ENCODE measurements at regions not wholly inside any gene's neighbourhood (a gene's known extent, or its start where the extent isn't known, plus 50 kb on each side); places are given as distances from the start of the nearest gene placed in this dataset.

GRCh38 chr16:65909310-65910050, 457.0 kb upstream of the CDH5 start:
- TF ChIP-seq SKIL (CRISPR knock-in tag; IDR thresholded peaks at IDR 0.05; ENCODE audit: borderline replicate concordance) (no peak), GABPA (IDR thresholded peaks at IDR 0.05; ENCODE audit: low read depth, low read length) (no peak), GABPA (CRISPR knock-in tag; IDR thresholded peaks at IDR 0.05; ENCODE audit: low read depth) (no peak), PHF5A (CRISPR knock-in tag; IDR thresholded peaks at IDR 0.05; ENCODE audit: low read depth, unreplicated experiment) (no peak), CEBPG (CRISPR knock-in tag; IDR thresholded peaks at IDR 0.05) (no peak), ZBTB49 (CRISPR knock-in tag; IDR thresholded peaks at IDR 0.05; ENCODE audit: borderline replicate concordance) (no peak), TAF1 (CRISPR knock-in tag; IDR thresholded peaks at IDR 0.05) (no peak), SMC3 (IDR thresholded peaks at IDR 0.05; ENCODE audit: low read length) (no peak), TMF1 (CRISPR knock-in tag; IDR thresholded peaks at IDR 0.05; ENCODE audit: low read depth) (no peak)
